ENCODE measurements at regions not wholly inside any gene's neighbourhood (a gene's known extent, or its start where the extent isn't known, plus 50 kb on each side); places are given as distances from the start of the nearest gene placed in this dataset.

- H3K27ac ChIP-seq (ENCODE audit: low read depth in 2 of 2, low read length in 2 of 2): no peak overlapping the region
- no peak overlapping the region for H3K9ac ChIP-seq (ENCODE audit: low read depth in 1 of 2, low read length in 2 of 2)
- H3K9me3 ChIP-seq (ENCODE audit: control insufficient read depth in 2 of 2, low read length in 2 of 2): no peaks in the 10 kb centered on the region
- no peaks in the 10 kb centered on the region for H3K27me3 ChIP-seq (ENCODE audit: control insufficient read depth in 2 of 2, insufficient read depth in 2 of 2, low read length in 2 of 2)
- no peaks in the 10 kb centered on the region for H3K36me3 ChIP-seq (ENCODE audit: control insufficient read depth in 2 of 2, insufficient read depth in 2 of 2, low read length in 2 of 2)
- no peaks in the 10 kb centered on the region for H3K4me1 ChIP-seq (ENCODE audit: control insufficient read depth in 2 of 2, insufficient read depth in 2 of 2, low read length in 2 of 2)
- no peak overlapping the region for H3K4me3 ChIP-seq (ENCODE audit: low read length in 2 of 2)
These were observed 104.6 kb upstream of the MAN2A1 start for GRCh38 chr5:109584986-109585599.

- no peaks in the 10 kb centered on the region for H3K9me3 ChIP-seq (ENCODE audit: control insufficient read depth in 2 of 2, low read length in 2 of 2)
- no peaks in the 10 kb centered on the region for H3K4me1 ChIP-seq (ENCODE audit: control insufficient read depth in 2 of 2, insufficient read depth in 2 of 2, low read length in 2 of 2)
- H3K9ac ChIP-seq (ENCODE audit: low read depth in 1 of 2, low read length in 2 of 2): no peak overlapping the region
- H3K27me3 ChIP-seq (ENCODE audit: control insufficient read depth in 2 of 2, insufficient read depth in 2 of 2, low read length in 2 of 2): no peaks in the 10 kb centered on the region
- H3K27ac ChIP-seq (ENCODE audit: low read depth in 2 of 2, low read length in 2 of 2): no peak overlapping the region
- H3K36me3 ChIP-seq (ENCODE audit: control insufficient read depth in 2 of 2, insufficient read depth in 2 of 2, low read length in 2 of 2): no peaks in the 10 kb centered on the region
- no peak overlapping the region for H3K4me3 ChIP-seq (ENCODE audit: low read length in 2 of 2)
These were observed 109.5 kb upstream of the MAN2A1 start for GRCh38 chr5:109580225-109580624.

- no peaks in the 10 kb centered on the region for H3K36me3 ChIP-seq (ENCODE audit: control insufficient read depth in 2 of 2, insufficient read depth in 2 of 2, low read length in 2 of 2)
- no peaks in the 10 kb centered on the region for H3K9me3 ChIP-seq (ENCODE audit: control insufficient read depth in 2 of 2, low read length in 2 of 2)
- H3K9ac ChIP-seq (ENCODE audit: low read depth in 1 of 2, low read length in 2 of 2): no peak overlapping the region
- no peaks in the 10 kb centered on the region for H3K4me1 ChIP-seq (ENCODE audit: control insufficient read depth in 2 of 2, insufficient read depth in 2 of 2, low read length in 2 of 2)
- no peak overlapping the region for H3K4me3 ChIP-seq (ENCODE audit: low read length in 2 of 2)
- no peaks in the 10 kb centered on the region for H3K27me3 ChIP-seq (ENCODE audit: control insufficient read depth in 2 of 2, insufficient read depth in 2 of 2, low read length in 2 of 2)
- no peak overlapping the region for H3K27ac ChIP-seq (ENCODE audit: low read depth in 2 of 2, low read length in 2 of 2)
These were observed 114.2 kb upstream of the MAN2A1 start for GRCh38 chr5:109575506-109575905.

- H3K4me1 ChIP-seq (ENCODE audit: control insufficient read depth in 2 of 2, insufficient read depth in 2 of 2, low read length in 2 of 2): no peaks in the 10 kb centered on the region
- no peaks in the 10 kb centered on the region for H3K9me3 ChIP-seq (ENCODE audit: control insufficient read depth in 2 of 2, low read length in 2 of 2)
- H3K9ac ChIP-seq (ENCODE audit: low read depth in 1 of 2, low read length in 2 of 2): no peak overlapping the region
- no peak overlapping the region for H3K4me3 ChIP-seq (ENCODE audit: low read length in 2 of 2)
- no peaks in the 10 kb centered on the region for H3K27me3 ChIP-seq (ENCODE audit: control insufficient read depth in 2 of 2, insufficient read depth in 2 of 2, low read length in 2 of 2)
- no peak overlapping the region for H3K27ac ChIP-seq (ENCODE audit: low read depth in 2 of 2, low read length in 2 of 2)
- H3K36me3 ChIP-seq (ENCODE audit: control insufficient read depth in 2 of 2, insufficient read depth in 2 of 2, low read length in 2 of 2): no peaks in the 10 kb centered on the region
These were observed 114.7 kb upstream of the MAN2A1 start for GRCh38 chr5:109574985-109575384.

- no peak overlapping the region for H3K4me3 ChIP-seq (ENCODE audit: low read length in 2 of 2)
- no peak overlapping the region for H3K27ac ChIP-seq (ENCODE audit: low read depth in 2 of 2, low read length in 2 of 2)
- H3K27me3 ChIP-seq (ENCODE audit: control insufficient read depth in 2 of 2, insufficient read depth in 2 of 2, low read length in 2 of 2): no peaks in the 10 kb centered on the region
- H3K9me3 ChIP-seq (ENCODE audit: control insufficient read depth in 2 of 2, low read length in 2 of 2): no peaks in the 10 kb centered on the region
- H3K4me1 ChIP-seq (ENCODE audit: control insufficient read depth in 2 of 2, insufficient read depth in 2 of 2, low read length in 2 of 2): no peaks in the 10 kb centered on the region
- no peaks in the 10 kb centered on the region for H3K36me3 ChIP-seq (ENCODE audit: control insufficient read depth in 2 of 2, insufficient read depth in 2 of 2, low read length in 2 of 2)
- H3K9ac ChIP-seq (ENCODE audit: low read depth in 1 of 2, low read length in 2 of 2): no peak overlapping the region
These were observed 116.0 kb upstream of the MAN2A1 start for GRCh38 chr5:109573766-109574165.

GRCh38 chr5:109573256-109573655, 116.5 kb upstream of the MAN2A1 start:
- Histone ChIP-seq H3K27me3 (ENCODE audit: control insufficient read depth in 2 of 2, insufficient read depth in 2 of 2, low read length in 2 of 2) (no peaks in the 10 kb centered on the region), H3K9ac (ENCODE audit: low read depth in 1 of 2, low read length in 2 of 2) (no peak overlapping the region), H3K27ac (ENCODE audit: low read depth in 2 of 2, low read length in 2 of 2) (no peak overlapping the region), H3K4me3 (ENCODE audit: low read length in 2 of 2) (no peak overlapping the region), H3K9me3 (ENCODE audit: control insufficient read depth in 2 of 2, low read length in 2 of 2) (no peaks in the 10 kb centered on the region), H3K36me3 (ENCODE audit: control insufficient read depth in 2 of 2, insufficient read depth in 2 of 2, low read length in 2 of 2) (no peaks in the 10 kb centered on the region), H3K4me1 (ENCODE audit: control insufficient read depth in 2 of 2, insufficient read depth in 2 of 2, low read length in 2 of 2) (no peaks in the 10 kb centered on the region)

- H3K9ac ChIP-seq (ENCODE audit: low read depth in 1 of 2, low read length in 2 of 2): no peak overlapping the region
- no peaks in the 10 kb centered on the region for H3K36me3 ChIP-seq (ENCODE audit: control insufficient read depth in 2 of 2, insufficient read depth in 2 of 2, low read length in 2 of 2)
These were observed 117.9 kb upstream of the MAN2A1 start for GRCh38 chr5:109571785-109572184.

GRCh38 chr5:109570362-109570874, 119.3 kb upstream of the MAN2A1 start:
- H3K27ac ChIP-seq (ENCODE audit: low read depth in 2 of 2, low read length in 2 of 2): no peak overlapping the region

More at GRCh38 chr5:109571785-109572184, 117.9 kb upstream of the MAN2A1 start:
- Histone ChIP-seq H3K9me3 (ENCODE audit: control insufficient read depth in 2 of 2, low read length in 2 of 2) (no peaks in the 10 kb centered on the region), H3K4me3 (ENCODE audit: low read length in 2 of 2) (no peak overlapping the region), H3K27ac (ENCODE audit: low read depth in 2 of 2, low read length in 2 of 2) (no peak overlapping the region), H3K4me1 (ENCODE audit: control insufficient read depth in 2 of 2, insufficient read depth in 2 of 2, low read length in 2 of 2) (no peaks in the 10 kb centered on the region), H3K27me3 (ENCODE audit: control insufficient read depth in 2 of 2, insufficient read depth in 2 of 2, low read length in 2 of 2) (no peaks in the 10 kb centered on the region)

GRCh38 chr5:109567374-109568044, 122.2 kb upstream of the MAN2A1 start:
- H3K9ac ChIP-seq (ENCODE audit: low read depth in 1 of 2, low read length in 2 of 2): no peak overlapping the region
- no peak overlapping the region for H3K4me3 ChIP-seq (ENCODE audit: low read length in 2 of 2)
- H3K9me3 ChIP-seq (ENCODE audit: control insufficient read depth in 2 of 2, low read length in 2 of 2): no peaks in the 10 kb centered on the region
- H3K27ac ChIP-seq (ENCODE audit: low read depth in 2 of 2, low read length in 2 of 2): no peak overlapping the region
- no peaks in the 10 kb centered on the region for H3K36me3 ChIP-seq (ENCODE audit: control insufficient read depth in 2 of 2, insufficient read depth in 2 of 2, low read length in 2 of 2)
- H3K4me1 ChIP-seq (ENCODE audit: control insufficient read depth in 2 of 2, insufficient read depth in 2 of 2, low read length in 2 of 2): no peaks in the 10 kb centered on the region
- no peaks in the 10 kb centered on the region for H3K27me3 ChIP-seq (ENCODE audit: control insufficient read depth in 2 of 2, insufficient read depth in 2 of 2, low read length in 2 of 2)

More at GRCh38 chr5:109570362-109570874, 119.3 kb upstream of the MAN2A1 start:
- H3K27me3 ChIP-seq (ENCODE audit: control insufficient read depth in 2 of 2, insufficient read depth in 2 of 2, low read length in 2 of 2): no peaks in the 10 kb centered on the region
- H3K36me3 ChIP-seq (ENCODE audit: control insufficient read depth in 2 of 2, insufficient read depth in 2 of 2, low read length in 2 of 2): no peaks in the 10 kb centered on the region
- H3K4me1 ChIP-seq (ENCODE audit: control insufficient read depth in 2 of 2, insufficient read depth in 2 of 2, low read length in 2 of 2): no peaks in the 10 kb centered on the region
- H3K4me3 ChIP-seq (ENCODE audit: low read length in 2 of 2): no peak overlapping the region
- H3K9ac ChIP-seq (ENCODE audit: low read depth in 1 of 2, low read length in 2 of 2): no peak overlapping the region
- H3K9me3 ChIP-seq (ENCODE audit: control insufficient read depth in 2 of 2, low read length in 2 of 2): no peaks in the 10 kb centered on the region

GRCh38 chr5:109566361-109566760, 123.4 kb upstream of the MAN2A1 start:
- Histone ChIP-seq H3K36me3 (ENCODE audit: control insufficient read depth in 2 of 2, insufficient read depth in 2 of 2, low read length in 2 of 2) (no peaks in the 10 kb centered on the region), H3K9ac (ENCODE audit: low read depth in 1 of 2, low read length in 2 of 2) (no peak overlapping the region), H3K4me1 (ENCODE audit: control insufficient read depth in 2 of 2, insufficient read depth in 2 of 2, low read length in 2 of 2) (no peaks in the 10 kb centered on the region), H3K27me3 (ENCODE audit: control insufficient read depth in 2 of 2, insufficient read depth in 2 of 2, low read length in 2 of 2) (no peaks in the 10 kb centered on the region), H3K27ac (ENCODE audit: low read depth in 2 of 2, low read length in 2 of 2) (no peak overlapping the region), H3K9me3 (ENCODE audit: control insufficient read depth in 2 of 2, low read length in 2 of 2) (no peaks in the 10 kb centered on the region), H3K4me3 (ENCODE audit: low read length in 2 of 2) (no peak overlapping the region)
